ENCODE measurements at regions not wholly inside any gene's neighbourhood (a gene's known extent, or its start where the extent isn't known, plus 50 kb on each side); places are given as distances from the start of the nearest gene placed in this dataset.
"Not testable (repeated sequence)": the region's sequence is repeated elsewhere in the genome, so short reads cannot be mapped to it uniquely, and the experiment has no call there.

- Histone ChIP-seq H3K27me3 (ENCODE audit: control insufficient read depth, insufficient read depth, low read length) (no peaks in the 10 kb centered on the region), H3K27ac (ENCODE audit: low read depth, low read length) (no peak overlapping the region), H3K36me3 (ENCODE audit: control insufficient read depth, insufficient read depth, low read length) (no peaks in the 10 kb centered on the region), H3K9me3 (ENCODE audit: control insufficient read depth, insufficient read depth, low read length) (no peaks in the 10 kb centered on the region), H3K4me1 (ENCODE audit: control insufficient read depth, insufficient read depth, low read length) (no peaks in the 10 kb centered on the region), H3K9ac (ENCODE audit: low read depth, low read length) (no peak overlapping the region), H3K4me3 (ENCODE audit: low read depth, low read length) (no peak overlapping the region)
Measured at GRCh38 chr9:11182001-11182400, 569.2 kb upstream of the PTPRD start.

- H3K36me3 ChIP-seq (ENCODE audit: control insufficient read depth, insufficient read depth, low read length) = no peaks in the 10 kb centered on the region
- no peak overlapping the region for H3K9ac ChIP-seq (ENCODE audit: low read depth, low read length)
- no peaks in the 10 kb centered on the region for H3K4me1 ChIP-seq (ENCODE audit: control insufficient read depth, insufficient read depth, low read length)
- H3K27me3 ChIP-seq (ENCODE audit: control insufficient read depth, insufficient read depth, low read length) = no peaks in the 10 kb centered on the region
- H3K27ac ChIP-seq (ENCODE audit: low read depth, low read length) = no peak overlapping the region
- no peak overlapping the region for H3K4me3 ChIP-seq (ENCODE audit: low read depth, low read length)
- H3K9me3 ChIP-seq (ENCODE audit: control insufficient read depth, insufficient read depth, low read length) = peaks cover 11% of the 10 kb centered on the region
Measured at GRCh38 chr9:11190719-11191118, 577.9 kb upstream of the PTPRD start.

- Histone ChIP-seq H3K9me3 (ENCODE audit: control insufficient read depth, insufficient read depth, low read length) (peaks cover 11% of the 10 kb centered on the region), H3K27ac (ENCODE audit: low read depth, low read length) (no peak overlapping the region), H3K4me1 (ENCODE audit: control insufficient read depth, insufficient read depth, low read length) (no peaks in the 10 kb centered on the region), H3K27me3 (ENCODE audit: control insufficient read depth, insufficient read depth, low read length) (no peaks in the 10 kb centered on the region), H3K4me3 (ENCODE audit: low read depth, low read length) (no peak overlapping the region), H3K9ac (ENCODE audit: low read depth, low read length) (no peak overlapping the region), H3K36me3 (ENCODE audit: control insufficient read depth, insufficient read depth, low read length) (no peaks in the 10 kb centered on the region)
Measured at GRCh38 chr9:11192993-11193392, 580.2 kb upstream of the PTPRD start.

DNA sequence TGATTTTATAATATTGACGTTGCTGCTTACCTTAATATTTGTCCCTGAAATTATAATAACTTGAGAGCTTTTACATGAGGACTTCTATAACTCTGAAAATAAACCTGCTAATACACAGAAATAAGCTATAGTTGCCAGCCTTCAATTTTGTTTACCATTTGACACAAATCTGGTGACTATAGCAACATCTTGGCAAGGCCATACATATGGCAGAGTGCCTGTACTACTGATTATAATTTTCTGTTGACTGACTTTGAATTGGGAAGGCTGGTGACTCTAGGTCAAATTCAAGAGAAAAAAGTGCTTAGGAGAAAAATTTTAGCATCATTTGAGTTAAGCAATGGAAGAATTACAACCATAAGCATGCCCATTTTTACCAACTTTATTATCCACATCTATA is 581.4 kb upstream of the PTPRD start:
- no peak overlapping the region for H3K4me3 ChIP-seq (ENCODE audit: low read depth, low read length)
- no peaks in the 10 kb centered on the region for H3K36me3 ChIP-seq (ENCODE audit: control insufficient read depth, insufficient read depth, low read length)
- H3K27me3 ChIP-seq (ENCODE audit: control insufficient read depth, insufficient read depth, low read length) = no peaks in the 10 kb centered on the region
- H3K9me3 ChIP-seq (ENCODE audit: control insufficient read depth, insufficient read depth, low read length) = peaks cover 3% of the 10 kb centered on the region; the same call in 1 of the 2 replicates
- no peak overlapping the region for H3K9ac ChIP-seq (ENCODE audit: low read depth, low read length)
- H3K27ac ChIP-seq (ENCODE audit: low read depth, low read length) = no peak overlapping the region
- H3K4me1 ChIP-seq (ENCODE audit: control insufficient read depth, insufficient read depth, low read length) = no peaks in the 10 kb centered on the region

- H3K4me3 ChIP-seq (ENCODE audit: low read depth, low read length); H3K36me3 ChIP-seq (ENCODE audit: control insufficient read depth, insufficient read depth, low read length); H3K27ac ChIP-seq (ENCODE audit: low read depth, low read length); H3K27me3 ChIP-seq (ENCODE audit: control insufficient read depth, insufficient read depth, low read length); H3K4me1 ChIP-seq (ENCODE audit: control insufficient read depth, insufficient read depth, low read length); H3K9me3 ChIP-seq (ENCODE audit: control insufficient read depth, insufficient read depth, low read length); H3K9ac ChIP-seq (ENCODE audit: low read depth, low read length): not testable (repeated sequence)
Measured at GRCh38 chr9:11196840-11197365, 584.1 kb upstream of the PTPRD start.

GRCh38 chr9:11199335-11199734 is 586.5 kb upstream of the PTPRD start:
- Histone ChIP-seq H3K9me3 (ENCODE audit: control insufficient read depth, insufficient read depth, low read length) (no peaks in the 10 kb centered on the region), H3K4me3 (ENCODE audit: low read depth, low read length) (no peak overlapping the region), H3K9ac (ENCODE audit: low read depth, low read length) (no peak overlapping the region), H3K36me3 (ENCODE audit: control insufficient read depth, insufficient read depth, low read length) (no peaks in the 10 kb centered on the region), H3K27ac (ENCODE audit: low read depth, low read length) (no peak overlapping the region), H3K27me3 (ENCODE audit: control insufficient read depth, insufficient read depth, low read length) (no peaks in the 10 kb centered on the region), H3K4me1 (ENCODE audit: control insufficient read depth, insufficient read depth, low read length) (peaks cover 3% of the 10 kb centered on the region; the same call in 1 of the 2 replicates)

DNA sequence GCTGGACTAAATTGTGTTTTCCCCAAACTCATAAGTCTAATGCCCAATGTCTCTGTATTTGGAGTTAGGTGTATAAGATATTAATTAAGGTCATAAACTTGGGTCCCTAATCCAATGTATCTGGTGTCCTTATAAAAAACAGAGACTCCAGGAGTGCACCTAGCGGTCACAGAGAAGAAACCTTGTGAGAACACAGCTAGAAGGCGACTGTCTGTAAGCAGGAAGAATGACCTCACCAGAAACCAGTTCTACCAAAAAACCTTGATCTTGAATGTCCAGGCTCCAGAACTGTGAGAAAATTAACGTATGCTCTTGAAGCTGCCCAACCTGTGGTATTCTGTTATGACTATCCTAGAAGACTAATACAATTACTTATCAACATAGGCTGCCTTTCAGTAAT is 591.7 kb upstream of the PTPRD start:
- H3K4me1 ChIP-seq (ENCODE audit: control insufficient read depth, insufficient read depth, low read length) = peaks cover 2% of the 10 kb centered on the region; the same call in 1 of the 2 replicates
- H3K36me3 ChIP-seq (ENCODE audit: control insufficient read depth, insufficient read depth, low read length) = no peaks in the 10 kb centered on the region
- no peak overlapping the region for H3K27ac ChIP-seq (ENCODE audit: low read depth, low read length)
- no peaks in the 10 kb centered on the region for H3K9me3 ChIP-seq (ENCODE audit: control insufficient read depth, insufficient read depth, low read length)
- H3K9ac ChIP-seq (ENCODE audit: low read depth, low read length) = no peak overlapping the region
- H3K27me3 ChIP-seq (ENCODE audit: control insufficient read depth, insufficient read depth, low read length) = no peaks in the 10 kb centered on the region
- H3K4me3 ChIP-seq (ENCODE audit: low read depth, low read length) = no peak overlapping the region

DNA sequence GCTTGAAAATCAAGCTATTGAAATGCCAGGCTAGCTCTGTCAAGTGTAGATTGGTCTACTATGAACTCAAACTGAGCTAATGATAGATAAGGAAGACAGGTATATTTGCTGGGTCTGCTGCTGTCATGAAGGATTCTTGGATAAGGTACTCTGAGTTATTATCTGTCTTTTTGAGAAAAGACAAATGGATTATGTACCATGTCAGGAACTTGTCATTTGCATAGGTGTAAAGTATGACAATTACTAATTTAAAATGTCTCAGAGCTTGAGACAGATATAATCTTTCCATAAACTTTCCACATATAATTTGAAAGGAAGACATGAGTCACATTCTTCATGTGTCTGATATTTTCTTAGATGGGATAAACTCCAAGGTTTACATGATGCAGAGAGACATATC is 594.1 kb upstream of the PTPRD start:
- H3K9me3 ChIP-seq (ENCODE audit: control insufficient read depth, insufficient read depth, low read length) = no peaks in the 10 kb centered on the region
- H3K27ac ChIP-seq (ENCODE audit: low read depth, low read length) = no peak overlapping the region

GRCh38 chr9:11233696-11234095 is 620.9 kb upstream of the PTPRD start:
- peaks cover 4% of the 10 kb centered on the region; the same call in 1 of the 2 replicates for H3K9me3 ChIP-seq (ENCODE audit: control insufficient read depth, insufficient read depth, low read length)
- H3K4me1 ChIP-seq (ENCODE audit: control insufficient read depth, insufficient read depth, low read length) = no peaks in the 10 kb centered on the region
- no peak overlapping the region for H3K9ac ChIP-seq (ENCODE audit: low read depth, low read length)
- H3K27me3 ChIP-seq (ENCODE audit: control insufficient read depth, insufficient read depth, low read length) = no peaks in the 10 kb centered on the region
- no peak overlapping the region for H3K4me3 ChIP-seq (ENCODE audit: low read depth, low read length)
- H3K36me3 ChIP-seq (ENCODE audit: control insufficient read depth, insufficient read depth, low read length) = no peaks in the 10 kb centered on the region
- no peak overlapping the region for H3K27ac ChIP-seq (ENCODE audit: low read depth, low read length)

More for the DNA sequence above, 594.1 kb upstream of the PTPRD start:
- no peaks in the 10 kb centered on the region for H3K36me3 ChIP-seq (ENCODE audit: control insufficient read depth, insufficient read depth, low read length)
- no peak overlapping the region for H3K9ac ChIP-seq (ENCODE audit: low read depth, low read length)
- H3K4me1 ChIP-seq (ENCODE audit: control insufficient read depth, insufficient read depth, low read length) = no peaks in the 10 kb centered on the region
- H3K27me3 ChIP-seq (ENCODE audit: control insufficient read depth, insufficient read depth, low read length) = no peaks in the 10 kb centered on the region
- H3K4me3 ChIP-seq (ENCODE audit: low read depth, low read length) = no peak overlapping the region

GRCh38 chr9:11235061-11235460 is 622.3 kb upstream of the PTPRD start:
- no peak overlapping the region for H3K9ac ChIP-seq (ENCODE audit: low read depth, low read length)
- no peaks in the 10 kb centered on the region for H3K36me3 ChIP-seq (ENCODE audit: control insufficient read depth, insufficient read depth, low read length)
- H3K9me3 ChIP-seq (ENCODE audit: control insufficient read depth, insufficient read depth, low read length) = no peaks in the 10 kb centered on the region
- no peaks in the 10 kb centered on the region for H3K4me1 ChIP-seq (ENCODE audit: control insufficient read depth, insufficient read depth, low read length)
- no peak overlapping the region for H3K27ac ChIP-seq (ENCODE audit: low read depth, low read length)
- H3K4me3 ChIP-seq (ENCODE audit: low read depth, low read length) = no peak overlapping the region
- no peaks in the 10 kb centered on the region for H3K27me3 ChIP-seq (ENCODE audit: control insufficient read depth, insufficient read depth, low read length)

GRCh38 chr9:11241779-11242178 is 629.0 kb upstream of the PTPRD start:
- Histone ChIP-seq H3K4me3 (ENCODE audit: low read depth, low read length) (no peak overlapping the region), H3K4me1 (ENCODE audit: control insufficient read depth, insufficient read depth, low read length) (no peaks in the 10 kb centered on the region), H3K27me3 (ENCODE audit: control insufficient read depth, insufficient read depth, low read length) (no peaks in the 10 kb centered on the region), H3K9ac (ENCODE audit: low read depth, low read length) (no peak overlapping the region), H3K27ac (ENCODE audit: low read depth, low read length) (no peak overlapping the region), H3K36me3 (ENCODE audit: control insufficient read depth, insufficient read depth, low read length) (no peaks in the 10 kb centered on the region), H3K9me3 (ENCODE audit: control insufficient read depth, insufficient read depth, low read length) (peaks cover under 1% of the 10 kb centered on the region; the same call in 1 of the 2 replicates)
